ENCODE measurements at regions not wholly inside any gene's neighbourhood (a gene's known extent, or its start where the extent isn't known, plus 50 kb on each side); places are given as distances from the start of the nearest gene placed in this dataset.

DNA sequence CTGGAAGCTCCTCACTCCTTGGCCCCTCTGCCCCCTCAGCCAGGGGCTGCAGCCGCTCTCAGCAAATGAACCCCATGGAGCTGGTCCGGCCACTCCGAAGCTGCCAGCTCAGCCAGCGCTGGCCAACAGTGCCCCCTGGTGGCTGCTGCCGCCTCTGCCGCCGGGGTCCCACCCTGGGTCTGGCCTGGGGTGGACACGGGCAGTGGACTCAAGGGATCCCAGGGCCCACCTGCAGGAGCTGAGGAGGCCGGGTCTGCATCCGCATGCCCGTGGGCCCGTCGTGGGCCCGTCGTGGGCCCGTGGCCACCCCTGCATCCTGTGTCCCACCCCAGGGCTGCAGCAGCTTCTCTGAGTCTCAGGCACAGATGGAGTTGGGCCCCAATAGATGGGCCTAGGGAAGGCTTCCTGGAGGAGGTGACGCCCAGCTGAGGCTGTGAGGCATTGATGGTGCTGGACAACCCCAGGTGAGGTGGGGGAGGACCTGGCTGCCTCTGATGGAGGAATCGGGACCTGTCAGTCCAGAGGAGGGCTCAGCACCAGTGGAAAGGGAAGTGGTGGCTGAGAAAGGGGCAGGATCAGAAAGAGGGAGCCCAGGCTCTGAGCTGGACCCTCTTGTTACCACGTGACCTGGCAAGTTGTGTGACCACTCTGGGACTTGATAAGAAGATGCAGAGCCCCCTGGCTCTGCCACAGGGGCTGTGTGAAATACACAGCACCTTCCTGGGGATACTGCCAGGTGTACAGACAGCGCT, 522.3 kb downstream of the BRD1 start (continued):
- TF ChIP-seq, protein P1, sequence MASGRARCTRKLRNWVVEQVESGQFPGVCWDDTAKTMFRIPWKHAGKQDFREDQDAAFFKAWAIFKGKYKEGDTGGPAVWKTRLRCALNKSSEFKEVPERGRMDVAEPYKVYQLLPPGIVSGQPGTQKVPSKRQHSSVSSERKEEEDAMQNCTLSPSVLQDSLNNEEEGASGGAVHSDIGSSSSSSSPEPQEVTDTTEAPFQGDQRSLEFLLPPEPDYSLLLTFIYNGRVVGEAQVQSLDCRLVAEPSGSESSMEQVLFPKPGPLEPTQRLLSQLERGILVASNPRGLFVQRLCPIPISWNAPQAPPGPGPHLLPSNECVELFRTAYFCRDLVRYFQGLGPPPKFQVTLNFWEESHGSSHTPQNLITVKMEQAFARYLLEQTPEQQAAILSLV (CRISPR knock-in tag; IDR thresholded peaks at IDR 0.05; ENCODE audit: borderline replicate concordance) = no peak
- TF ChIP-seq FOSL2 (CRISPR knock-in tag; IDR thresholded peaks at IDR 0.05) (0 out of 2 replicates have a peak, but pooled peaks have one; percentile 27), SIN3B (IDR thresholded peaks at IDR 0.05; ENCODE audit: low read length) (no peak), REXO4 (CRISPR knock-in tag; IDR thresholded peaks at IDR 0.05; ENCODE audit: borderline replicate concordance) (no peak), PLRG1 (conservative IDR thresholded peaks at IDR 0.05) (no peak), ZNF337 (CRISPR knock-in tag; IDR thresholded peaks at IDR 0.05; ENCODE audit: borderline replicate concordance, low read depth) (no peak), ZNF331 (CRISPR knock-in tag; IDR thresholded peaks at IDR 0.05) (peak; percentile 11; the same call in 1 of the 2 replicates), ZNF343 (CRISPR knock-in tag; IDR thresholded peaks at IDR 0.05) (no peak), TARDBP (CRISPR knock-in tag; IDR thresholded peaks at IDR 0.05) (no peak), ZNF605 (CRISPR knock-in tag; IDR thresholded peaks at IDR 0.05) (peak; percentile 54; the same call in 1 of the 2 replicates), GLI4 (CRISPR knock-in tag; IDR thresholded peaks at IDR 0.05; ENCODE audit: borderline replicate concordance) (no peak), ZNF496 (CRISPR knock-in tag; IDR thresholded peaks at IDR 0.05; ENCODE audit: insufficient replicate concordance) (no peak), ELF1 (CRISPR knock-in tag; IDR thresholded peaks at IDR 0.05) (no peak; the same call in 1 of the 2 replicates), ISX (CRISPR knock-in tag; conservative IDR thresholded peaks at IDR 0.05) (no peak), JDP2 (CRISPR knock-in tag; IDR thresholded peaks at IDR 0.05; ENCODE audit: borderline replicate concordance) (no peak), TEAD3 (CRISPR knock-in tag; optimal IDR thresholded peaks at IDR 0.05; ENCODE audit: borderline replicate concordance) (peak; percentile 18), SALL1 (CRISPR knock-in tag; IDR thresholded peaks at IDR 0.05) (peak; percentile 25; the same call in 1 of the 2 replicates), SP5 (CRISPR knock-in tag; IDR thresholded peaks at IDR 0.05; ENCODE audit: borderline replicate concordance, low read depth) (no peak), KMT2A (CRISPR knock-in tag; IDR thresholded peaks at IDR 0.05) (no peak), MED8 (CRISPR knock-in tag; IDR thresholded peaks at IDR 0.05; ENCODE audit: insufficient replicate concordance) (no peak), ZNF792 (CRISPR knock-in tag; IDR thresholded peaks at IDR 0.05) (no peak), ZNF674 (CRISPR knock-in tag; IDR thresholded peaks at IDR 0.05; ENCODE audit: low read depth) (0 out of 2 replicates have a peak, but pooled peaks have one; percentile 52), KLF13 (CRISPR knock-in tag; IDR thresholded peaks at IDR 0.05) (no peak), ELF3 (CRISPR knock-in tag; IDR thresholded peaks at IDR 0.05) (no peak), MAF1 (CRISPR knock-in tag; IDR thresholded peaks at IDR 0.05; ENCODE audit: borderline replicate concordance) (no peak)
- TF ChIP-seq, protein P2, sequence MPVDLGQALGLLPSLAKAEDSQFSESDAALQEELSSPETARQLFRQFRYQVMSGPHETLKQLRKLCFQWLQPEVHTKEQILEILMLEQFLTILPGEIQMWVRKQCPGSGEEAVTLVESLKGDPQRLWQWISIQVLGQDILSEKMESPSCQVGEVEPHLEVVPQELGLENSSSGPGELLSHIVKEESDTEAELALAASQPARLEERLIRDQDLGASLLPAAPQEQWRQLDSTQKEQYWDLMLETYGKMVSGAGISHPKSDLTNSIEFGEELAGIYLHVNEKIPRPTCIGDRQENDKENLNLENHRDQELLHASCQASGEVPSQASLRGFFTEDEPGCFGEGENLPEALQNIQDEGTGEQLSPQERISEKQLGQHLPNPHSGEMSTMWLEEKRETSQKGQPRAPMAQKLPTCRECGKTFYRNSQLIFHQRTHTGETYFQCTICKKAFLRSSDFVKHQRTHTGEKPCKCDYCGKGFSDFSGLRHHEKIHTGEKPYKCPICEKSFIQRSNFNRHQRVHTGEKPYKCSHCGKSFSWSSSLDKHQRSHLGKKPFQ (CRISPR knock-in tag; IDR thresholded peaks at IDR 0.05; ENCODE audit: insufficient replicate concordance) = no peak
- TF ChIP-seq, protein P3, sequence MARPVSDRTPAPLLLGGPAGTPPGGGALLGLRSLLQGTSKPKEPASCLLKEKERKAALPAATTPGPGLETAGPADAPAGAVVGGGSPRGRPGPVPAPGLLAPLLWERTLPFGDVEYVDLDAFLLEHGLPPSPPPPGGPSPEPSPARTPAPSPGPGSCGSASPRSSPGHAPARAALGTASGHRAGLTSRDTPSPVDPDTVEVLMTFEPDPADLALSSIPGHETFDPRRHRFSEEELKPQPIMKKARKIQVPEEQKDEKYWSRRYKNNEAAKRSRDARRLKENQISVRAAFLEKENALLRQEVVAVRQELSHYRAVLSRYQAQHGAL (CRISPR knock-in tag; IDR thresholded peaks at IDR 0.05; ENCODE audit: not compliant biosample characterization) = no peak

Data from HepG2 (cell line).